GM18499 (cell line): ENCODE measurements at regions not wholly inside any gene's neighbourhood (a gene's known extent, or its start where the extent isn't known, plus 50 kb on each side); places are given as distances from the start of the nearest gene placed in this dataset.

Experiments used
- ATAC-seq: cut with Tn5 transposase; IDR thresholded peaks from one replicate; pipeline ENCODE4 v1.9.1; 2021; ENCODE audit warnings: moderate number of reproducible peaks; ENCODE audit not compliant: insufficient read depth, unreplicated experiment

DNA sequence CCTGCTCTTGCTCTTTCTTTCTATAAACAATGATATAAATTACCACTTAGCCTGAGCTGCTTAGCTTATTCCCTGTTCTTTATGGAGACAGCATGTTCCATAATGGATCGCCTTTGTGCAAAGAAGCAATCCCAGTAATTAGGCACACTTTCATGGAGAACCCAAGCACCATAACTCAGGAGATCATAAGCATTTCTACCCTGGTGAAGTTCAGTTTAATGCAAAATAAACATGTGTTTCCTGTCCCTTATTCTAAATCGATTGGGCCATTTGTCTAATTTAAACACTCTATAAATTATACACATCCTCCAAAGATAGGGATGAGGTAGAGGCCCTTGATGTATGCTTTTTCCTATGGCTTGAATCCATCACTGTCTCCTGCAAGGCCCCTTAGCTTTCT, 75.8 kb upstream of the TMEM72 start:
- ATAC-seq, result no peak

DNA sequence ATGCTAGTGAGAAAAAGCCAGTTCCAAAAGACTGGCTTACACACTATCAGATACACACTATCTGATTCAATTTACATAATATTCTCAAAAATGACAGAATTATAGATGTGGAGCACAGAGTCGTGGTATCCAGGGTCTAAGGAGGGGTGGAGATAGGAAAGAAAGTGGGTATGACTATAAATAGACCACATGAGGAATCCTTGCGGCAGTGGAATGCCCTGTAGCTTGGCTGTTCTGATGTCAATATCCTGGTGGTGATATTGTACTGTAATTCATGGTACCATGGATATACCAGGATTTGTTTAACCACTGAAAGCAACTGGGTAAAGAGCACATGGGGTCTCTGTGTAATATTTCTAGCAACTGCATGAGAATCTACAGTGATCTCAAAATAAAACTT, 67.7 kb upstream of the TMEM72 start:
- ATAC-seq, result no peak

DNA sequence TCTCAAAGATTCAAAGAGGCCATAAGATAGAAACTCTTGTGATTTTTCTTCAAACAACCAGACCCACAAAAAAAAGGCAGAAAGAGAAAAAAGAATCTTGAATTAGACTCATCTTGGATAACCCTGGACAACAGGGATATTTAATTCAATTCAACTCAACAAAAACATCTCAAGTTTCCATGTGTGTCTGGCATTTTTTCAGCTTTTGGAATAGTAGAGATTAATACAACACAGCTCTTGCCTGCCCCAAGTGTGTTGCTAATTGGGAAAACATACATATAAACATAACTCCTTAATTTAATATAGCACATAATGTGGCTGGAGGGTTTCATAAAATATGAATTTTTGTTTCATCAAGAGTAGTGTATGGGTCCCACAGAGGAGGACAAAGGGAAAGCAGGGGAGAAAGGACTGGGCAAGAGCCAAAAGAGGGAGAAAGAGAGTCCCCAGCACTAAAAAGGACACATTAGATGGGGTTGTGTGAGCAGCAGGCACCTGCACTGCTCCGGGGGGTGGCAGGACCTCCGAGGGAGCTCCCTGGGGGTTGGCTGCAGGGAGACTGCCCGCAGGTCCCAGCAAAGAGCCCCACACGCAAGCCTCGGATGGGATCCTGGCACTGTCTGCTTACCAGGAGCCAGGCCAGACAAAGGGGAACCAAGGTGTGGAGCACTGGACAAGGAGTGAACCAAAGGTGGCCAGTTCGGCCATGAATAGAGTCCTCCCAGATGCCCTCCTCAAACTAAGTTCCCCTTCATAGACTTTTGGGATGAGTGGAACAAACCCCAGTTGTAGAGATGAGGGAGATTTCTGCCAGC, 65.6 kb upstream of the TMEM72 start:
- no peak for ATAC-seq

DNA sequence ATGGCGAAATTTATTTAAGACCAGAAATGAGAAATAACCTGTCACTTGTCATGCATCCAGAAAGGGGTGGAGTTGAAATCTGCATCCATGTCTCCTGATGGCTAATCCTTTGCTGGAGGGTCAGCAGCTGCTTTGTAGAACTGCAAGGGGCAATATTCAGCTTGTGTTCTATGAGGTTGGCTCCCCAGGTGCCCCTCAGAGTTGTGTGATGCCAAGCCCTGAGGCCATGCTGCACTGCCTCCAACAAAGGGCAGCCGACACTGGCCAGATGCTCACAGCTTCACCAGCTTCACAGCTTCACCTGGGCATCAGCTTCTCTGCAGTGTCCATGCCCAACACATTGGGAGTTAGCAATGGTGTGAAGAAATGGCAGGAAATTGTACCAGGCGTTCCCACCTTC, 64.0 kb upstream of the TMEM72 start:
- ATAC-seq, result no peak

DNA sequence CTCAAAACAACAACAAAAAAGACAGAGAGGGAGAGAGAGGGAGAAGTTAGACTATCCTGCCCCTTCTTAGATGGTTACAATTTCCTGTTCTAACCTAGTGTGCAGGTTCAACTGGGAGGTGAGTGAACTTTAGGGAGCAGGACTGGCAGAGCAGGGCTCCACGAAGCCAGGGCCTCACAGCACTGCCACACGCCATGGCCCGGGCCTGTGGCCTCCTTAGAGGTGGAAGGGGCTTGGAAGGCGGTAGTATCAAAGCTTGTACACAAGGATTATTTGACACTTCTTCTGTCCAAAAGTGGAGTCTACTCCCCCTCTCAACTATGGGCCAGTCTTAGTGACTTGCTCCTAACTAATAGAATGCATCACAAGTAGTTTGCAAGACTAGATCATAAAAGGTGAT, 62.9 kb upstream of the TMEM72 start:
- ATAC-seq, result no peak

DNA sequence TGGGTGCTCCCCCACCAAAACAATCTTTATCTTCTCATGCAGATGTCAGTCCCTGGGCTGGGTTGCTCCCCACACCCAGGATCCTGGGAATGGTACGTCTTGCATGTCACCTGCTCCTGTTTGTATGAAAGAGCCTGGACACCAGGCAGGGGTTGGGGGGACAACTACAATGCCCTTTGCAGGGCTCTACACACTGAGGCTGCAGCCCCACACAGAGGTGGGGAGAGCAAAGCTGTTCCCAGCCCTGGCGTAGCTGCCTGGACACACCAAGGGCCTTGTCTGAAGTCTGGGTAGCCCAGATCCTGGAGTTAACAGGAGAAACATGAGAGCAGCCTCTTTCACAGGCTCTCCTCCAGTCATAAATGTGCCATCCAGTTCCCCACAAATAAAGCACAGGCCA, 61.2 kb upstream of the TMEM72 start:
- ATAC-seq, result no peak

DNA sequence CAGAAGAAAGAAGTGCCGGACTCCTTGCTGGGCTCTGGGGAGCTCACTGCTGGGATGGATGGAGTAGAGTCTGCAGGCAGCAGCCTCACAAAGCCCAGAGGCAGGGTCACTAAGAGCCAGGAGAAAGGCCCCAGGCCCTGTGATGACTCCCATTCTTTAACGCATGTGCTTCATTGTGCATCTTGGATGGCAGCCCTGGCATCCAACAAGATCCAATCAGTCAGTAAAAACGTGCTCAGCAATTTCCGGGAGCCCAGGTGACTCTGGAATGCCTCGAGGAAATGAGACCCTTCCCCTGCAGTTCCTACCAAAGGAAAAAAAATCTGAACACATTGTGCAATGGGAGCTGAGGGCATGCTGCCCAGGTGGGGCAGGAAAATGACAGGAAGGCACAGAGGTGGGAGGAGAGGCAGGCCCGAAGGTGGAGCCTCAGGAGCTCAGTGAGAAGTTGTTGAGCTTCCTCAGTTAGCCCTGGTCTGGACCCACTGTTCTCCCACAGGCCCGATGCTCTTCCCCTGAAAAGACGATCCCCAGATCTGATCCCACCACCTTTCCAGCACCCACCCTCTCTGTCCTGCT, 60.7 kb upstream of the TMEM72 start:
- no peak for ATAC-seq

DNA sequence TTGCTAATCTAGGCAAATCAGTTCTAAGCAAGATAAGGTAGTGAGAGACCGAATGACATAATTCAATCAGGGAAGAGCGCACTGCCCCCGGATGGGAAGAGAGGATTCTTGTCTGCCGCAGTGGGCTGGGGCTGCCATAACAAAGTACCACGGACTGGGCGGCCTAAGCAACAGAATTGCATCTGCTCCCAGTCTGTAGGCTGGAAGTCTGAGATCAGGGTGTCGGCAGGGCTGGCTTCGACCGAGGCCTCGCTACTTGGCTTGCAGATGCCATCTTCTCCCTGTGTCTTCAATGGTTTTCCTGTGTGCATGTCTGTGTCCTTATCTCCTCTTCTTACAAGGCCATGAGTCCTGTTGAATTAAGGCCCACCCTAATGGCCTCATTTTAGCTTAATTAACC, 59.7 kb upstream of the TMEM72 start:
- ATAC-seq, result no peak

DNA sequence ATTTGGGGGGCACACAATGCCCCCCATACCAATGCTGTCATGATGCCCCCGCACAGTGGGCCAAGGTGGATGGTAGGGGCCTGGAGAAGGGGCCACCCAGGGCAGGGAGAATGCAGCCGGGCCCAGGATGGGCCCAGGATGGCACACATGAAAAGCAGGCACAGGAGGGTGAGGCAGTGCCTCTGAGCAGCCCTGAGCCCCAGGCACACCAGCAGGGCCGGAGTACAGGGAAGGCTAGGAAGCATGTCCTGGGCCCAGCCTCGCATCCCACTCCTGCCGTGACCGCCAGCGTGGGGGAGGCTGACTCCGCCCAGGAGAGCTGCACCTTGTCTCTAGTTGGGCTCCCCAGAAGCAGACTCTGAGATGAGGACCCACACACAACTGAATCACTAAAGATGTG, 59.3 kb upstream of the TMEM72 start:
- ATAC-seq, result no peak

DNA sequence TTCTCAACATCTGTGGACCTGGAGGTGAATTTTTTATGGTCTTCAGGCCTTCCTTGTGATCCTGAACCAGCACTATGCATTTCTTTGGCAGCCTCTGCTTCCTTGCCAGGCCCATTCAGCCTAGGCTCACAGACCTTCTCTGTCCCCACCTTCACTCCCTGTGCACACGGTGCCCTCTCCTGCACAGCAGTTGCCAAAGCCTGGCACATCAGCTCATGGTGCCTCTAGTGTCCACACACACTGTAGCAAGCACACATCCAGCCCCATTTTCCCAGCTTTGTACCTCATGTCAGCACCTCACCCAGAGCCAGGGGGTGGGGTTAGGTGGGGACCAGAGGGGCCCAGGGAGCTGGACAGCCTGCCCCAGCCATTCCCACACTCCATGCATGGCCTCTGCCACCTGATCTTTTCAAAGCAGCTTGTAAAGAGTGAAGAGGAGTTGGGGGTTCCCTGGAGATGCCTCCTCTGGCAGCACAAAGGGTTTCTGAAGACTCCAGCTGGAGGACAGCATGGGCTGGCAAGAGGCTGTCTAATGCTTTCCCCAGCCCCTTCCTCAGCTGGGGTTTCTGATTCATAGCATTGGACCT, 57.9 kb upstream of the TMEM72 start:
- ATAC-seq, result no peak

DNA sequence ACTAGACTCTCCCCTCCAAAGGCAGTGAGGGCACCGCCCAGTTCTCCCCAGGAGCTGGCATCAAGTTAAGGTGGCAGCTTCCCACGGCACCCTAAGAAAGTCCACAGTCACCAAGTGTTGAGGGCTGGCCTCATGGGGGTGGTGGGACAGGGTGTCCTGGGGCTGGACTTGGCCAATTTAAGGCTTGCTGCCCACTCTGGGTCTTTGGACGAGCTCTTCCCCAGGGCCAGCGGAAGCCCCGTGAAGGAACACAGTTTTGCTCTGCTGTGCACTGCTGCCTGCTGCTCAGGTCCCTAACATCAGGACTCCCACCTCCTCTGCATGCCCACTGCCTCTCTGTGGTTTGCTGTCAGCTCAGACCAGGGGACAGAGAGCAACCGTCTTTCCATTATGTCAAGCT, 57.3 kb upstream of the TMEM72 start:
- no peak for ATAC-seq

DNA sequence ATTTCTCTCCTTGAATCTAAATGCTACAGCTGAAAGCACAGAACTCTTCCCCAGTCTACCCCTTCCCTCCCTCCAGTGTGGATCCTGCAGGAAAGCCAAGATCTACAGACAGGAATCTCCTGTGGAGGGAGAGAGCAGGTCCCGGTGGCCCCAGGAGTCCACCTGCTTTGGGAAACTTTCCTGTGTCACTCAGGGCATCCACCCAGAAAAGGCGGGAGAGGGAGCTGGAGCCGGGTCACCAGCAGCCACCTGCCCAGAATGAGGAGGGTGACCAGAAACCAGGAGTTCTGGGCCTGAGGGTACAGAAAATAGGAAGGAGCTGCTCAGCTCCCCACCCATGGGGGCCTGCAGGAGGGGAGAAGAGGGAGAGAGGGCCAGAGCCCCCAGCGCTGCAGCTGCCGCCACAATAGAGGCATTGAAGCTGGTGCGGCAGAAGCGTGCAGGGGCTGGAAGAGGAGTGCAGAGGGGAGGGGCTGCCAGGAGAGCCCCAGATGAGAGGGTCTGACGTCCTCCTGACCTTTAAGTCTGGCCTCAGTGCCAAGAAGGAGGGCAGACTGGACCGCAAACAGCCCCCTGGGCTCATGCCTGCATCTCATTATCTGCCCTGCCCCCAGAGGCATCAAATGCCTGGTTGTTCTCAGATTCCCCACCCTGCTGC, 56.3 kb upstream of the TMEM72 start:
- ATAC-seq, result no peak

DNA sequence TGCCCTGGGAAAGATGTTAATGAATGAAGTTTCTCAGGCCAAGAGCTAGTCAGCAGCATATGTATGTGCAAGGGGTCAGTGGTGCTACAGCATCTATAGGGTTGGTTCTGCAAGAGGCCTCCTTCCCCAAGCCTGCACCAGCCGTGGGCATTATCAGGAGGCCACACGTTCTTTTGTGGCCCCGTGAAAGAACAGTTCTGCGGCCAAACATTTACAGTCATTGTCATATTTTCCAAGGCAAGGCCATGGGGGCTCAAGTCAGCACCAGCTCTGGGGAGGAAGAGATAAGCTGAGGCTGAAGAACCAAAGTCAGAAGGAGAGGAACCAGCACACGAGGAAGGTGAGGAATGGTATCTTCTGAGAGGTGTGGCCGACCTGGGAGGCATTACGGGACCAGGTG, 54.4 kb upstream of the TMEM72 start:
- no peak for ATAC-seq

DNA sequence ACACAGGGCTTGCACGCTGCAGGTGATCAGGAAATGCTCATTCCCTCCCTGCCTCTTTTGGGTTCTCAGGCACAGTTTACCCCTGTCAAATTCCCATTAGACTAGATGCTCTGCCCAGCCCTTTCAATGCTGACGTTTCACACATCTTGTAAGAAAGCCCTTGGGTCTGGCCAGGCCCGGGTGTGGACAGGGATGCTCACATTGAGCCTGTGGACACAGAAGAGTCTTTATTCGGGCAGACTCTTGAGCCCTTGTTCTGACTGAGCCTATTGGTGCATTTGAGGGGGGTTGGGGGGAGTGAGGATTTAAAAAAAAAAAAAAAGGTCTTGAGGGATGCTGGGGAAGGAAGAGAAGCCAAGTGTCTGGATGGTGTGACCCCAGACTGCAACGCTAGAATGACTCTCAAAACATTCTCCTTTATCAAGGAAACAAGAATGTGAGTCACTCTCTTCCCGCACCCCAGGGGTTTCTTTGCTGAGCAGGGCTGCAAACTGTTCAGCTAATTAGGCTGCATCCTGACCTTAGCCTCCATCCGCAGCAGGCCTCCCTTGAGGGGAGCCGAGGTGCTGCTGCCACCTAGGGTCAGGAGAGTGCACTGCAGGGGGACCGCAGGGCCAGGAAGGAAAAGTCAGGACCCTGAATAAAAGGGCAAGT, 53.6 kb upstream of the TMEM72 start:
- no peak for ATAC-seq

DNA sequence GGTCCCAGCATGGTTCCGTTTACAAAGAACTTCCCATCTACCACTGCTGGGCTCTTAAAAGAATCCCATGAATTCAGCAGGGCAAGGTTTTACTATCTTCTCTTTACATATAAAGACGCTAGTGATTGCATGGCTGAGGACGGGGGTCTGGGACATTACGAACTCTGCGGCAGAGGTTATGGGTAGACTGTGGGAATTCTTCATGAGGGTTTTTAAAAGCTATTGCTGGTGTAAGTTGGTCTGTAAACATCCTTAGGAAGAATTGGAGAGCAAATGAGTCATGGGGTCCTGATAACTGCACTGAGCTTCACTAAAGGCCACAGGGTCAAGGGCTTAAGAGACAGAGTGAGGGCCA, 53.1 kb upstream of the TMEM72 start:
- no peak for ATAC-seq

DNA sequence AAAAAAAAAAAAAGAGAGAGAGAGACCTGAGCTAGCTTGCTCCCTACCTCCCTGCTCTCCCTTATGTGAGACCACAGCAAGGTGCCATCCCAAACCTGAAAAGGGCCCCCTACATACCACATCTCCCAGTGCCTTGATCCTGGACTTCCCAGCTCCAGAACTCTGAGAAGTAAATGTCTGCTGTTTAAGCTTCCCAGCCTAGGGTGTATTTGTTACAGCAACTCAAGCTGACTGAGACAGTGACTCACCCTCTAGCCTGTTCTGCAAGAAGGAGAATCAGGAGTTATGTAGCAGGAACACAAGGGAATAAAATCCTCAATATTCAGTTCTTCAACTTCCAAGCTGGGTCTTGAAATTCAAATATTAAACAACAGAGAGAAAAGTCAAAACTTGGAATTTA, 52.1 kb upstream of the TMEM72 start:
- no peak for ATAC-seq

DNA sequence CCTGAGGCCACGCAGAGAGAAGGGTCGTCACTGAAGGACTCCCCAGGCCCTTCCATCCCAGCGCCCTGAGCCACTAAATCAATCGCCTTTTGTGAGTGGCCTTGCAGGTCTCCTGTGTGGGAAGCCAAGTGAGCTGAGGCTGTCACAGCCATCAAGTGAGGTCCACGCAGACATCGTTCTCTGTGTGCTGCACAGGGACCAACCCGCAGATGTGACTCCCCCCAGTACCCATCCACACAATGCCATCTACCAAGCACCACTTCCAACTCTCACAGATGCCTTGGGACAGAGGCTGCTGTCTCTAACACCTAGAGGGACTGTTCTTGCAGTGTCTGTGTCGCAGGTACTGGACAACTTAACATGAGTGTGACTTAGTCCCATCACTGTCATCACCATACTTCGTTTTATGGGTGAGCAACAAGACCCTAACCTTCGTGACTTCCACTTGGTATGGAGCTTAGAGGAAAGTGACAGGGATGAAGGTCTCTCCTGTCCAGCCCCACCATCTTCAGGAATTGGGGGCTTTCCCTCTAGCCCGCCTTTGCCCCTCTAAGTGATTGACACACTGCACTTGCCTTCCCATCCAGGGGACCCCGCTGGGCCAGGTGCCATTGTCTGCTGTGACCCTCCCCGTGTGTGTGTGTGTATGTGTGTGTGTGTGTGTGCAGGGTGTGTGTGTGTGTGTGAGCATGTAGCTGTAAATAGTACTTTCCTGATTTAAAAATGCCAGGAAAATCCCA, 51.4 kb upstream of the TMEM72 start:
- no peak for ATAC-seq

DNA sequence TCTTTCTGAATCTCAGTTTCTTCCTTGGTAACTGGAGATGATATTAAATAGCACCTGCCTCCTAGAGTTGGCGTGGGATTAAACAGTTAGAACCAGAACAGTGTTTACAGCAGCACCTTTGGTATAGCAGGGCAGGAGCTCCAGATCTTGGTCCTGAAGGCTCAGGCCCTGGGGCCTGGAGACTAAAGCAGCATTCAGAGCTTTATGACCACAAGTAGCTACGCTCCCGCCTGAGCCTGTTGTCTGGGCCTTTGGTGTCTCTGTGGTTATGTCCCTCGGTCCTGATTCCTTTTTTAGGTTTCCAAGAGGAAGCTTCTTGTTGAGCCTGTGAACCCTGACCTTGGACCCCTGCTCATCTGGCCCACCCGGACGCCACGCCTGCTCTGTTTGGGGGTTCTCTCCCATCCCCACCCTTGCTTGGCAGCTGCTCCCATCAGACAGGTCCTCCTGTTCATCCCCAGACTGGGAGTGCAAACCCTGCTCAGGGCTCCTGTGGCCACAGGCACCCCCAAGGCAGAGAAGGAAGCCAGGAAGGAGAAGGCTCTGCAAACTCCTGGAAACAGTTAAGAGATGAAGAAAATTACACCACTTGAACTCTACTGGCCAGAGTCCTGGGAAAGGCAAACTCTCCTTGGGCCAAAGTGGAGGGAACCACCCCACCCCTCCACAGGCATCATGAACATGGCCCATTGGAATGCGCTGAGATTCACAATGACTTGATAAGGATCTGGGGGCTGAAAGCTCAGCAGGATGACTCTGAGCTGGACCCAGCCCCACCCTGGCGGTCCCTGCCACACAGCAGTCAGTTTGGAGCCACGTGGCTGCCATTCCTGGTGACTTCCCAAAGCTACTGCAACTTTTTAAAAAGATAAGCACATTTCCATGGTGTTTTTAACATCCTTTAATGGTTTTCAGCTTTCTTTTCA, 50.1 kb upstream of the TMEM72 start:
- no peak for ATAC-seq
